ENCODE measurements at regions not wholly inside any gene's neighbourhood (a gene's known extent, or its start where the extent isn't known, plus 50 kb on each side); places are given as distances from the start of the nearest gene placed in this dataset.
"Not testable (repeated sequence)": the region's sequence is repeated elsewhere in the genome, so short reads cannot be mapped to it uniquely, and the experiment has no call there.

GRCh38 chr5:87583704-87584103, 171.0 kb upstream of the CCNH start:
- not testable (repeated sequence) for TF ChIP-seq TEAD4 (IDR thresholded peaks at IDR 0.05; ENCODE audit: borderline replicate concordance, insufficient read depth); POLR2AphosphoS5 (IDR thresholded peaks at IDR 0.05; ENCODE audit: low read depth, low read length); MEF2A (IDR thresholded peaks at IDR 0.05; ENCODE audit: borderline replicate concordance, low read depth); RAD21 (IDR thresholded peaks at IDR 0.05; ENCODE audit: low read length); TAF1 (IDR thresholded peaks at IDR 0.05; ENCODE audit: borderline replicate concordance, low read depth, low read length); IRF3 (IDR thresholded peaks at IDR 0.05; ENCODE audit: low read depth, low read length); SMC3 (IDR thresholded peaks at IDR 0.05; ENCODE audit: low read depth, low read length); TCF12 (IDR thresholded peaks at IDR 0.05); SIN3A (IDR thresholded peaks at IDR 0.05; ENCODE audit: borderline replicate concordance, low read depth, low read length); GATA2 (CRISPR knock-in tag; IDR thresholded peaks at IDR 0.05); JUND (IDR thresholded peaks at IDR 0.05); EP300 (IDR thresholded peaks at IDR 0.05; ENCODE audit: borderline replicate concordance in 1 of 2, low read depth in 1 of 2, low read length in 1 of 2)
- TF ChIP-seq, protein P1, sequence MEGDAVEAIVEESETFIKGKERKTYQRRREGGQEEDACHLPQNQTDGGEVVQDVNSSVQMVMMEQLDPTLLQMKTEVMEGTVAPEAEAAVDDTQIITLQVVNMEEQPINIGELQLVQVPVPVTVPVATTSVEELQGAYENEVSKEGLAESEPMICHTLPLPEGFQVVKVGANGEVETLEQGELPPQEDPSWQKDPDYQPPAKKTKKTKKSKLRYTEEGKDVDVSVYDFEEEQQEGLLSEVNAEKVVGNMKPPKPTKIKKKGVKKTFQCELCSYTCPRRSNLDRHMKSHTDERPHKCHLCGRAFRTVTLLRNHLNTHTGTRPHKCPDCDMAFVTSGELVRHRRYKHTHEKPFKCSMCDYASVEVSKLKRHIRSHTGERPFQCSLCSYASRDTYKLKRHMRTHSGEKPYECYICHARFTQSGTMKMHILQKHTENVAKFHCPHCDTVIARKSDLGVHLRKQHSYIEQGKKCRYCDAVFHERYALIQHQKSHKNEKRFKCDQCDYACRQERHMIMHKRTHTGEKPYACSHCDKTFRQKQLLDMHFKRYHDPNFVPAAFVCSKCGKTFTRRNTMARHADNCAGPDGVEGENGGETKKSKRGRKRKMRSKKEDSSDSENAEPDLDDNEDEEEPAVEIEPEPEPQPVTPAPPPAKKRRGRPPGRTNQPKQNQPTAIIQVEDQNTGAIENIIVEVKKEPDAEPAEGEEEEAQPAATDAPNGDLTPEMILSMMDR (IDR thresholded peaks at IDR 0.05) = not testable (repeated sequence)
- TF ChIP-seq, protein P2, sequence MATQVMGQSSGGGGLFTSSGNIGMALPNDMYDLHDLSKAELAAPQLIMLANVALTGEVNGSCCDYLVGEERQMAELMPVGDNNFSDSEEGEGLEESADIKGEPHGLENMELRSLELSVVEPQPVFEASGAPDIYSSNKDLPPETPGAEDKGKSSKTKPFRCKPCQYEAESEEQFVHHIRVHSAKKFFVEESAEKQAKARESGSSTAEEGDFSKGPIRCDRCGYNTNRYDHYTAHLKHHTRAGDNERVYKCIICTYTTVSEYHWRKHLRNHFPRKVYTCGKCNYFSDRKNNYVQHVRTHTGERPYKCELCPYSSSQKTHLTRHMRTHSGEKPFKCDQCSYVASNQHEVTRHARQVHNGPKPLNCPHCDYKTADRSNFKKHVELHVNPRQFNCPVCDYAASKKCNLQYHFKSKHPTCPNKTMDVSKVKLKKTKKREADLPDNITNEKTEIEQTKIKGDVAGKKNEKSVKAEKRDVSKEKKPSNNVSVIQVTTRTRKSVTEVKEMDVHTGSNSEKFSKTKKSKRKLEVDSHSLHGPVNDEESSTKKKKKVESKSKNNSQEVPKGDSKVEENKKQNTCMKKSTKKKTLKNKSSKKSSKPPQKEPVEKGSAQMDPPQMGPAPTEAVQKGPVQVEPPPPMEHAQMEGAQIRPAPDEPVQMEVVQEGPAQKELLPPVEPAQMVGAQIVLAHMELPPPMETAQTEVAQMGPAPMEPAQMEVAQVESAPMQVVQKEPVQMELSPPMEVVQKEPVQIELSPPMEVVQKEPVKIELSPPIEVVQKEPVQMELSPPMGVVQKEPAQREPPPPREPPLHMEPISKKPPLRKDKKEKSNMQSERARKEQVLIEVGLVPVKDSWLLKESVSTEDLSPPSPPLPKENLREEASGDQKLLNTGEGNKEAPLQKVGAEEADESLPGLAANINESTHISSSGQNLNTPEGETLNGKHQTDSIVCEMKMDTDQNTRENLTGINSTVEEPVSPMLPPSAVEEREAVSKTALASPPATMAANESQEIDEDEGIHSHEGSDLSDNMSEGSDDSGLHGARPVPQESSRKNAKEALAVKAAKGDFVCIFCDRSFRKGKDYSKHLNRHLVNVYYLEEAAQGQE (IDR thresholded peaks at IDR 0.05; ENCODE audit: low read depth, low read length) = not testable (repeated sequence)

All from SK-N-SH (cell line).